SK-N-SH (cell line): ENCODE measurements at regions not wholly inside any gene's neighbourhood (a gene's known extent, or its start where the extent isn't known, plus 50 kb on each side); places are given as distances from the start of the nearest gene placed in this dataset.

ENCODE experiments used
- CTCF ChIA-PET: fragments of 300-600, 350-600 bp; formaldehyde crosslinking; extraction: SDS; loops from one replicate; lab custom pipeline; 2021; lab: Yijun Ruan, JAX
- POLR2A ChIA-PET: fragments of 350-600 bp; sonication (Branson Sonifier 250); formaldehyde crosslinking; extraction: SDS; loops from one replicate; lab custom pipeline; 2020; ENCODE audit warnings: antibody characterized with exemption, inconsistent platforms; lab: Yijun Ruan, JAX
- DNase-seq: peaks from one replicate; pipeline ENCODE4 v3.0.0; 2012
- H2AFZ ChIP-seq: fragments of 200-600 bp; sonication (generic); 2 replicates; pipeline ENCODE4 v1.8.1; 2016; ENCODE audit warnings: antibody characterized with exemption, mild to moderate bottlenecking, low read depth
- H3F3A ChIP-seq: fragments of 200-600 bp; sonication (generic); replicated peaks from 2 replicates; pipeline ENCODE3; 2016; ENCODE audit warnings: antibody characterized with exemption, mild to moderate bottlenecking; ENCODE audit not compliant: insufficient read depth
- H3K27ac ChIP-seq, 2 experiments: fragments of 200-500 bp in 1 of 2; fragments of 200-600 bp in 1 of 2; sonication (Bioruptor generic) in 1 of 2; sonication (generic), shearing (Covaris generic) in 1 of 2; 2 replicates each; pipeline versions ENCODE4 v1.5.1 to v1.6.1; 2014 to 2016; ENCODE audit warnings: low read depth in 2 of 2, inconsistent platforms in 1 of 2, low read length in 1 of 2, mild to moderate bottlenecking in 1 of 2, mixed read lengths in 1 of 2
- H3K27me3 ChIP-seq: fragments of 200-600 bp; sonication (generic), shearing (Covaris generic); 2 replicates; pipeline ENCODE4 v1.6.1; 2016; ENCODE audit warnings: mixed run types; ENCODE audit not compliant: insufficient read depth
- H3K36me3 ChIP-seq, 2 experiments: fragments of 200-500 bp in 1 of 2; fragments of 200-600 bp in 1 of 2; sonication (Bioruptor generic) in 1 of 2; sonication (generic) in 1 of 2; replicated peaks in 1 of 2; 2 replicates each; pipeline versions ENCODE3 to v1.5.1; 2014 to 2016; ENCODE audit warnings: low read length in 1 of 2, mild to moderate bottlenecking in 1 of 2; ENCODE audit not compliant: insufficient read depth in 2 of 2, control insufficient read depth in 1 of 2
- H3K4me1 ChIP-seq, 2 experiments: fragments of 200-500 bp in 1 of 2; fragments of 200-600 bp in 1 of 2; sonication (Bioruptor generic) in 1 of 2; sonication (generic), shearing (Covaris generic) in 1 of 2; 2 replicates each; pipeline versions ENCODE4 v1.5.1 to v1.6.1; 2014 to 2016; ENCODE audit warnings: low read depth in 1 of 2, low read length in 1 of 2, mixed run types in 1 of 2; ENCODE audit not compliant: insufficient read depth in 2 of 2, control insufficient read depth in 1 of 2
- H3K4me2 ChIP-seq: fragments of 200-600 bp; sonication (generic), shearing (Covaris generic); 2 replicates; pipeline ENCODE4 v1.6.1; 2017; ENCODE audit warnings: mixed run types
- H3K4me3 ChIP-seq, 2 experiments: fragments of 200-500 bp in 1 of 2; fragments of 200-600 bp in 1 of 2; sonication (Bioruptor generic) in 1 of 2; sonication (generic), shearing (Covaris generic) in 1 of 2; 2 replicates each; pipeline versions ENCODE4 v1.5.1 to v1.8.1; 2014 to 2016; ENCODE audit warnings: low read depth in 2 of 2, inconsistent platforms in 1 of 2, low read length in 1 of 2, mild to moderate bottlenecking in 1 of 2, mixed read lengths in 1 of 2, moderate library complexity in 1 of 2
- H3K79me2 ChIP-seq: fragments of 200-600 bp; sonication (generic); 2 replicates; pipeline ENCODE4 v1.8.1; 2017; ENCODE audit warnings: mild to moderate bottlenecking; ENCODE audit not compliant: insufficient read depth
- H3K9ac ChIP-seq: fragments of 200-600 bp; sonication (generic); 2 replicates; pipeline ENCODE4 v1.6.1; 2017; ENCODE audit warnings: mixed run types
- H3K9me2 ChIP-seq: fragments of 200-600 bp; sonication (generic); 2 replicates; pipeline ENCODE4 v1.6.1; 2017; ENCODE audit warnings: mixed run types
- H3K9me3 ChIP-seq: fragments of 200-600 bp; sonication (generic); 2 replicates; pipeline ENCODE4 v1.6.1; 2017; ENCODE audit warnings: mixed run types, mild to moderate bottlenecking, moderate library complexity
- H4K20me1 ChIP-seq: fragments of 200-600 bp; sonication (generic); 2 replicates; pipeline ENCODE4 v1.6.1; 2017; ENCODE audit warnings: mild to moderate bottlenecking, mixed run types; ENCODE audit not compliant: insufficient read depth
- CHD2 ChIP-seq: fragments of 150-350 bp; IDR thresholded peaks from 2 replicates; pipeline ENCODE4 v1.6.1; 2018; ENCODE audit warnings: low read length; ENCODE audit not compliant: partially characterized antibody
- ELF1 ChIP-seq: IDR thresholded peaks from 2 replicates; pipeline ENCODE4 v1.4.0; 2012
- EZH2phosphoT487 ChIP-seq: fragments of 200-600 bp; sonication (generic); IDR thresholded peaks from 2 replicates; pipeline ENCODE4 v1.6.1; 2017; ENCODE audit warnings: low read depth, mixed run types, mild to moderate bottlenecking, antibody characterized with exemption, moderate library complexity, borderline replicate concordance
- FOXM1 ChIP-seq: IDR thresholded peaks from 2 replicates; pipeline ENCODE4 v1.4.0; 2012; ENCODE audit warnings: low read depth, mild to moderate bottlenecking
- GABPA ChIP-seq: IDR thresholded peaks from 2 replicates; pipeline ENCODE4 v1.4.0; 2012; ENCODE audit warnings: low read depth, mild to moderate bottlenecking
- IRF3 ChIP-seq: fragments of 150-350 bp; IDR thresholded peaks from 2 replicates; pipeline ENCODE4 v1.6.1; 2016; ENCODE audit warnings: mild to moderate bottlenecking, low read depth, low read length
- MAX ChIP-seq: IDR thresholded peaks from 2 replicates; pipeline ENCODE4 v1.4.0; 2012; ENCODE audit warnings: low read depth
- MXI1 ChIP-seq: IDR thresholded peaks from 2 replicates; pipeline ENCODE4 v1.6.1; 2012; ENCODE audit warnings: mild to moderate bottlenecking, low read depth, low read length, improper control_type of control experiment
- NFIC ChIP-seq: IDR thresholded peaks from 2 replicates; pipeline ENCODE4 v1.4.0; 2012; ENCODE audit warnings: borderline replicate concordance
- NRF1 ChIP-seq: IDR thresholded peaks from 2 replicates; pipeline ENCODE4 v1.6.1; 2012; ENCODE audit warnings: low read depth, mild to moderate bottlenecking, low read length
- RAD21 ChIP-seq: IDR thresholded peaks from 2 replicates; pipeline ENCODE4 v1.6.1; 2012; ENCODE audit warnings: mild to moderate bottlenecking, low read length
- RCOR1 ChIP-seq: fragments of 150-350 bp; IDR thresholded peaks from 2 replicates; pipeline ENCODE4 v1.6.1; 2017; ENCODE audit warnings: antibody characterized with exemption, low read length
- REST ChIP-seq: IDR thresholded peaks from 2 replicates; pipeline ENCODE4 v1.6.1; 2012; ENCODE audit warnings: mild to moderate bottlenecking, low read depth, low read length, moderate library complexity
- RXRA ChIP-seq: IDR thresholded peaks from 2 replicates; pipeline ENCODE4 v1.4.0; 2012; ENCODE audit warnings: low read depth, mild to moderate bottlenecking, borderline replicate concordance
- SIN3A ChIP-seq: IDR thresholded peaks from 2 replicates; pipeline ENCODE4 v1.6.1; 2012; ENCODE audit warnings: low read depth, mild to moderate bottlenecking, low read length, moderate library complexity, borderline replicate concordance
- SMC3 ChIP-seq: IDR thresholded peaks from 2 replicates; pipeline ENCODE4 v1.6.1; 2012; ENCODE audit warnings: low read depth, low read length, improper control_type of control experiment
- TAF1 ChIP-seq: IDR thresholded peaks from 2 replicates; pipeline ENCODE4 v1.6.1; 2012; ENCODE audit warnings: low read depth, mild to moderate bottlenecking, low read length, moderate library complexity, borderline replicate concordance
- TCF12 ChIP-seq: IDR thresholded peaks from 2 replicates; pipeline ENCODE4 v1.4.0; 2012
- TEAD4 ChIP-seq: IDR thresholded peaks from 2 replicates; pipeline ENCODE4 v1.4.0; 2012; ENCODE audit warnings: mild to moderate bottlenecking, borderline replicate concordance; ENCODE audit not compliant: insufficient read depth
- USF2 ChIP-seq: fragments of 150-350 bp; IDR thresholded peaks from 2 replicates; pipeline ENCODE4 v1.6.1; 2017; ENCODE audit warnings: antibody characterized with exemption, low read length, low read depth, borderline replicate concordance
- WGBS: methylation state at CpG from one replicate; pipeline ENCODE4 v1.1.6; 2017; ENCODE audit warnings: low lambda C conversion rate; 5-methylcytosine and 5-hydroxymethylcytosine counted together

- no peaks in the 10 kb centered on the region for H3K79me2 ChIP-seq
- H3K4me1 ChIP-seq = peaks cover 0 to 11% of the 10 kb centered on the region in 2 experiments; a peak in 3 of 4 replicates
- H3K9ac ChIP-seq = no peak overlapping the region
- H3K9me3 ChIP-seq = no peaks in the 10 kb centered on the region
- no peaks in the 10 kb centered on the region for H3K9me2 ChIP-seq
- no peaks in the 10 kb centered on the region for H3K27me3 ChIP-seq
- no peaks in the 10 kb centered on the region for H3K36me3 ChIP-seq
- no peaks in the 10 kb centered on the region for H4K20me1 ChIP-seq
- no peak for DNase-seq
- no peaks in the 10 kb centered on the region for H3F3A ChIP-seq
- 96% methylated on average over 2 of the region's 2 CpGs for WGBS
- no peak overlapping the region for H3K4me3 ChIP-seq
- no peak overlapping the region for H2AFZ ChIP-seq
- no peak overlapping the region for H3K4me2 ChIP-seq
- TF ChIP-seq IRF3 = no peak
- no peak for TF ChIP-seq MAX
- TF ChIP-seq MXI1 = no peak
- TF ChIP-seq FOXM1 = no peak
- TF ChIP-seq REST = no peak
- no peak for TF ChIP-seq EZH2phosphoT487
- TF ChIP-seq TAF1 = no peak
- no peak for TF ChIP-seq CHD2
- TF ChIP-seq RAD21 = no peak
- TF ChIP-seq NRF1 = no peak
- H3K27ac ChIP-seq = no peak overlapping the region
- POLR2A ChIA-PET = no interaction called here
- CTCF ChIA-PET = interaction anchor here (4.3 kb wide), 1 partner anchor 82 kb away, joined by 29 read pairs; no protein-coding TSS in a partner anchor
Observed at GRCh38 chr1:207967703-207968102, 56.8 kb upstream of the CD34 start.

- Histone ChIP-seq H3K4me3 (no peak overlapping the region), H3F3A (no peaks in the 10 kb centered on the region), H3K27me3 (no peaks in the 10 kb centered on the region), H3K79me2 (no peaks in the 10 kb centered on the region), H3K27ac (no peak overlapping the region), H3K4me1 (peaks cover 0 to 15% of the 10 kb centered on the region in 2 experiments; a peak in 3 of 4 replicates), H3K4me2 (no peak overlapping the region), H3K9me2 (no peaks in the 10 kb centered on the region), H4K20me1 (no peaks in the 10 kb centered on the region), H3K36me3 (no peaks in the 10 kb centered on the region), H3K9ac (no peak overlapping the region), H2AFZ (no peak overlapping the region), H3K9me3 (no peaks in the 10 kb centered on the region)
- WGBS = 95% methylated on average over 5 of the region's 5 CpGs
- TF ChIP-seq TCF12 (no peak), EZH2phosphoT487 (no peak), NFIC (no peak), USF2 (no peak), MXI1 (no peak), RXRA (no peak), MAX (no peak), IRF3 (no peak), GABPA (no peak), NRF1 (no peak), SMC3 (no peak), ELF1 (no peak), TEAD4 (no peak), RCOR1 (no peak), SIN3A (no peak)
- ChIA-PET POLR2A (no interaction called here), CTCF (interaction anchor here (4.3 kb wide), 1 partner anchor 81 kb away, joined by 29 read pairs; no protein-coding TSS in a partner anchor)
- DNase-seq = no peak
Observed at GRCh38 chr1:207966521-207966920, 55.6 kb upstream of the CD34 start.
